T-helper 1 cell treated with Interleukin-12 subunit alpha and Interleukin-12 subunit beta and Interleukin-4 antibody, amounts not matched to agents 30 ng/mL and 1 ng/mL, for 36 hours (primary cell): ENCODE measurements at regions not wholly inside any gene's neighbourhood (a gene's known extent, or its start where the extent isn't known, plus 50 kb on each side); places are given as distances from the start of the nearest gene placed in this dataset.

Source experiments
- intact Hi-C: fragments of 100-400 bp; cut with micrococcal nuclease; formaldehyde crosslinking; loops from one replicate; pipeline ENCODE4 v1.15.1; 2024

DNA sequence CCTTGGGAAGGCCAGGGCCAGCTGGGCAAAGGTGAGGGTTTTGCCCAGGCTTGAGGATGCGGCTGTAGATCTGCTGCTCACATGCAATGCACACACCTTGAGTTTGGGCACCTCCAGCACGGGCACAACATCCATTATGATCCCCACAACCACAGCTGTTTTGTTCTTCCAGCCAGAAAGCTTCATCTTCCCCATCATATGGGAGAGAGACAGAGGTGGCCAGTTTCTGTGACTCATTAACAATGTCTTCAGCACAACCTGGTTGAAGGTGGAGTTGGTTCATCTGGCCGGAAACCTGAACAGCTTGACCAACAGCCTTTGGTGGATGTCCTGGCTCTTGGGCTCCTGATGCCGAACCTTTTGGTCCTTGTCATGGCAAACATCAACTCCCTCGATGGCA is 163.7 kb upstream of the CCND2 start:
- intact Hi-C loops, result loop anchor here (5.0 kb wide), 1 partner anchor 427 kb away; the partner anchor contains the start of gene RAD51AP1

DNA sequence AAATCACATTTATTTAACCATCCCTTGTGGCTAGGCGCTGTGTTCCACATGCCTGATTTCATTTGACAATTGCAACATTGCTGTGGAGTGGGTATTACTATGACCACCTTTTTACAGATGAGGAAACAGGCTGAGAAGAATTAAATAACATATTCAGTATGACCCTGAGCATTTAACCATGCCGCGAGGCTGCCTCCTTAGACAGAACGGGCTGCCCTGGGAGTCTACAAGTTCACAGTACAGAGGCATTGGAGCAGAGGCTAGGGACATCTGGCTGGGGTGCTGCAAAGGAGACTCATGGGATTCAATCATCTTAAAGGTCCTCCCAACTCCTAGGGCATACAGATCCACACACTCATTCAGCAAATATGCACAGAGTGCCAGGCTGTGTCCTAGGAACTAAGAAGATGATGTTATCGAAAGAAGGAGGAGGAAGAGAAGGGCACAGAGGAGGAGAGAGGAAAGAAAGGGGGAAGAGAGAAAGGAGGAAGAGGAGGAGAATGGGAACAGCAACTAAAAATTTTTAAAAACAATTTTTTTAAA is 164.7 kb upstream of the CCND2 start:
- intact Hi-C loops, result loop anchor here (5.0 kb wide), 1 partner anchor 428 kb away; the partner anchor contains the start of gene RAD51AP1

DNA sequence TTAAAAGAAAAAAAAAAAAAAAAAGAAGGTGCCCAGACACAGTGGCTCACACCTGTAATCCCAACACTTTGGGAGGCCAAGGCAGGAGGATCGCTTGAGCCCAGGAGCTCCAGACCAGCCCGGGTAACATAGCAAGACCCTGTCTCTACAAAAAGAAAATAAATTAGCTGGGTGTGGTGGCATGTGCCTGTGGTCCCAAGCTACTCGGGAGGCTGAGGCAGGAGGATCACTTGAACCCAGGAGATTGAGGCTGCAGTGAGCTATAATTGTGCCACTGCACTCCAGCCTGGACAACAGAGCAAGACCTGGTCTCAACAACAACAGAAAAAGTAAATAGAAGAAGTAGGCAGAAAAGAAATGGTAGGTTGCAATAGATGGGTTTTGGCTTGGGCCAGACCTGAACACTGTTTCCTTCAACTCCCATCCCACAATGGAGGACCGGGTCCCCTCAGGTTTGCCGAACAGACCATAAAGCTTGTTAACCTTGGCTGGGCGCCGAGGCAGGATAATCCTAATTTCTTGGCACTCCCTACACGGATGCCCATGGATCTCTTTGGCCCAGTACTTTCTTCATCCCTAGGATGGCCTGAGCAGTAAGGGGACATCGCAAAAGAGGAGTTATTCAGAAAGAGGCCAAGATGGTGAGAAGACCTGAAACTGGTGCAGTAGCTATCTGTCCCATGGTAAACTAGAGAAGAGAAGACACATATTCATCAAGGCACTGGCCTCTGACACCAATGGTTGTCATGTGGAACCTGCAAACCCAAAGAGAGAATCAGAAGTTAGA is 165.5 kb upstream of the CCND2 start:
- intact Hi-C loops, result loop anchor here (1.0 to 5.0 kb wide), 13 partner anchors 11 to 429 kb away; partner anchors contain the start of genes CCND2, PARP11 and RAD51AP1

DNA sequence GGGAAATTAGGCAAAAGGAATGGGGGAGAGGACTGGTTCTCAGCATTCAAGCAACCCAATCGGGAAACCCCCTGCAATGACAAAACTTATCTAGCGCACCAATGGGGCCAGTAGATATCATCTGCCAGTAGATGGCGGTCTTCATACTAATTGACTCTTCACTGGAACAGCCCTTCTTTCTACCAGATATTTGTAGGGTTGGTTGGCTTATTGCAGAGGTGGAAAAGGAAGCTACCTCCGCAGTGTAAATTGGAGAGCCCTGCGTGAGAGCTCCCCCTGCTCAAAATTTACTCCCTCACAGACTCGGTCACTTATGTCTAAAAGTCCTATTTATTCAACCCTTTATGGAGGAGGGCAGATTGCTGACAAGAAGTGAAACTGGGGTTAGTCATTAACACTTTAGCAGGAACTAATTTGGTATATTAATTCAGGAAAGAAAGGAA is 166.1 kb upstream of the CCND2 start:
- intact Hi-C loops, result loop anchor here (1.0 to 5.0 kb wide), 13 partner anchors 12 to 430 kb away; partner anchors contain the start of genes CCND2, PARP11 and RAD51AP1

DNA sequence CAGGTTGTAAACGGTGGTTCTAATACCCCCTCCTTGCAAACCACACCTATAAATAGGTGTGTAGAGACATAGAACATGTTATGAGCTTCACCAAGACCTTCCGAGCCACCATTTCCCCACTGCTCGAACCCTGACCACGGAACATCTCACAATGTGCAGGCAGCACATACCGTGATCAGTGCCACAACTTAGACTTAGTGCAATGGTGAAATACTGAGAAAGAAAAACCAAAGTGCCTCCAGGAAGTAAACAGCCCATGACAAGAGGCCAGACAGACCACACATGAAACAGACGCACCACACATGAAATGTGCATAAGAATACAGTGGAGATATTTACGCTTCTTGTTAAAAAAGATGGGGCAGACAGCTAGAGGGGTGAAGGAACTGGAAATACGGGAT is 166.9 kb upstream of the CCND2 start:
- intact Hi-C loops, result loop anchor here (1.0 to 5.0 kb wide), 13 partner anchors 13 to 431 kb away; partner anchors contain the start of genes CCND2, PARP11 and RAD51AP1

DNA sequence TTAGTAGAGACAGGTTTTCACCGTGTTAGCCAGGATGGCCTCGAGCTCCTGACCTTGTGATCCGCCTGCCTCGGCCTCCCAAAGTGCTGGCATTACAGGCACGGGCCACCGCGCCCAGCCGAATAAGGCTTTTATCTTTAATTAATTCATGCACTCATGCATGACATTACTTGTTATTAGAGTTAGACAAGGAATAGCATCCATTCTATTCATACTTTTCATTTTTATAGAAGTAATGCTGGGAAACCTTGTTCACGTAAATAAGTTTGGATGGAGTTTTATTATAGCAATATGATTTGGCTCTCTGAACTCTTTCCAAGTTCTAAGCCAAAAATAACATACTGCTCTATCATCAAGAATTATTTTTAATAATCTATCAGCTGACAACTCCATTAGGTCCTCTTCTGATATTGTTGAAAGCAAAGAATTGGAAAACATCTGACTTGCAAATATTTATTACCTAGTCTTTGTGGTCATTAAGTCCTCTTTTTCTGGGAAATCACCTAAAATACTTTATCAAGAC is 168.8 kb upstream of the CCND2 start:
- intact Hi-C loops, result loop anchor here (5.0 kb wide), 1 partner anchor 433 kb away; the partner anchor contains the start of gene RAD51AP1

DNA sequence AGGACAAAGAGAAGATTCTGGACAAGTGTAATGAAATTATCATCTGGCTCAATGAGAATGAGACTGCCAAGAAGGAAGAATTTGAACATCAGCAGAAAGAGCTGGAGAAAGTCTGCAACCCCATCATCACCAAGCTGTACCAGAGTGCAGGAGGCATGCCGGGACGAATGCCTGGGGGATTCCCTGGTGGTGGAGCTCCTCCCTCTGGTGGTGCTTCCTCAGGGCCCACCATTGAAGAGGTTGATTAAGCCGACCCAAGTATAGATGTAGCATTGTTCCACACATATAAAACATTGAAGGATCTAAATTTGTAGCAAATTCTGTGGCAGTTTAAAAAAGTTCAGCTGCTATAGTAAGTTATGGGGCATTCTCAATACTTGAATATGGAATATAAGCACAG is 174.3 kb upstream of the CCND2 start:
- intact Hi-C loops, result no loop called here

DNA sequence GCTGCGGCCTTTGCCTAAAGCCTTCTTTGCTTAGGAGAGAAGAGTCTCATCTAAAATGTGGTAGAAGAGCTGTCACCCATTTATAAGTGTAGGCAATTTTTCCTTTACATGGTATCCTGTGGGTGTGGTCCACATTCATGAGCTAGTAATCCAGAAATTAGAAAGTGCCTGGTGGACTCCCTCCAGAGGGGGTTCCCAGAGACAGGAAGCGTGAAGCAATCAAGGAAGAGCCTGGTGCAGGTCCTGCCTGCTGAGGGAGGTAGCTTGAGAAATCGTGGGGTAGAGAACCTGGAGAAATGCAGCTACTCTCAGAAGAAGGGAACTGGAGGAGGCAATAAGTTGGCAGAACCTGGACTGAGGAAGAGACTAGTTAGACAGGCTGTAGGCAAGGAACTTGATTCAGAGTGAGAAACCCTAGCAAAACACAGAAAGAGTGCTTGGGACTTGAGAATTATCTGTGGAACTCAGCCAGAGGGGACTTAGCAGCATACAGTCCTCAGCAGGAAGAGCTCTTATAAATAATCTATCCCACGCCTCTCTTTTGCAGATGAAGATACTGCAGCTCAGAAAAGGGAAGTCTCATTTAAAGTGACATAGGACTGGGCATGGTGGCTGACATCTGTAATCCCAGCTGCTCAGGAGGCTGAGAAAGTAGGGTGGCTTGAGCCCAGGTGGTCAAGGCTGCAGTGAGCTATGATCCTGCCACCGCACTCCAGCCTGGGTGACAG is 182.4 kb upstream of the CCND2 start:
- intact Hi-C loops, result no loop called here

DNA sequence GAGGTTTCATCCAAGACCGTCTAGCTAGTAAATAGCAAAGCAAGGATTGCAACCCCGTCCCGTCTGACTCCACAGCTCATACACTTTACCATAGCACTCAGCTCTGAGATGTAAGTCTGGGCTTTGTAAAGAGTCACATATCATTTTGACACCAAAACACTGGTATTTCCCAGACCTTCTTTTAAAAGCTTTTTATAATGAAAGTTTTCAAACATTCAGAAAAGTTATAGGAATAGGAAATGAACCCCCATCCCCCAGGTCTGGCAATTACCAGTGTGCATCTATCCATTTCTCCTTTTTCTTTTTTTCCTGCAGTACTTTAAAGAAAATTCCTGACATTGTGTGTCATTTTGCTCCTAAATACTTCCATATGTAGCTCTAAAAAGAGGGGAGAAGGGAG is 183.6 kb upstream of the CCND2 start:
- intact Hi-C loops, result no loop called here

DNA sequence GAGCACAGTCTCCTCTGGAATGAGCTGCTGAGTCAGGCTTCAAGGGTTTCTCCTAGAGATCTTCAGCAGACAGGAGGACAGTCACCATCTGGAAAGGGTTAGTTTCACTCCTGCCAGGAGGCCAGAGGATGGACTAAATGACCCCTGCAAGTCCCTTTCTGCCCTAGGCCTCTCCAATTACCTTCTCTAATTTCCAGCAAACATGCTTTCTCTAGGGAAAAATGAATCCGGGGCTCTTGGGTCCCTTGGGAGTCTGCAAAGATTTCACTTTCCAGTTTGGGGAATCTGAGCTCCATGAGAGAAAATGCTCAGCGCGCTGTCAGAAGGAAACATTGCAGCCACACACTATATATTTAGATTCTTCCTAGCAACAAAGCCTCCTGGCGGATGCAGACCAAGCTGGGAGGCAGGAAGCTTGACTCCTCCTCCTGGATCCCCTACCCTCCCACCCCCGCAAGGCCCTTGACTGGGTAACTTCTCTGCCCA is 184.4 kb upstream of the CCND2 start:
- intact Hi-C loops, result no loop called here

DNA sequence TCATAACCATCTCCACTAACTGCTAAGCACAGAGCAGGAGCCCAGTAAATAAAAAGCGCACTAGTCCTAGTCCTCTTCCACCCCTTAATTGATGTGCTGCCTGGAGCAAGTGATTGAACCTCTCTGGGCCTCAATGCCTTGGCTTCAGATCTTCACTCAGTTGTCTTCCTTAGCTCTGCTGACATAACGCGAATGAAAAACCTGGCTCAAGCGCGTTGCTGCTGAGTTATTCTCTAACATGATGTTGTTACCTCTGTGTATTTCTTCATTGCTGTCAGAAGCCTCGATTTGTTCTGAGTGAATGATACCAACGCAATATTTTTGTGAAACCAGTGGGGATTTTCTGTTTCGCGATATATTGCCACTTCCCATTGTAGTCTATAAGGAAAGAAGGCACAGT is 185.1 kb upstream of the CCND2 start:
- intact Hi-C loops, result no loop called here

DNA sequence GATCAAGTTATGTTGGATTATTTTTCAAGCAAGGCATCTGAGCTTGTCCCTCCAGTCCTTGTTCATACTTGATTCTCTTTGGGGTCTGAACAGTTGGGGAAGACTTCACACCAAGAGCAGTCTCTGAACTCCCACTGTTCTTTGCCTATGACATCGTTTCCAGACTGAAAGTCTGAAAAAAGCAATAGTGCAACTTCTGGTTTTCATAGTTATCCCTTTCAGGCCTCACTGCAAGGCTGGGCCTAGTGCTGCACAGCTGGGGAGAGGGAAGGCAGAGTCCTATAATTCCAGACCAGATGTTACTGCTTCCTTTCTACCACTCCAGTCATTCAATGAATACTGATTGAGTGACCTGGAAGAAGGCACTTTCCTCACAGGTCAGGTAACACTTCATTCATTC is 187.1 kb upstream of the CCND2 start:
- intact Hi-C loops, result no loop called here

DNA sequence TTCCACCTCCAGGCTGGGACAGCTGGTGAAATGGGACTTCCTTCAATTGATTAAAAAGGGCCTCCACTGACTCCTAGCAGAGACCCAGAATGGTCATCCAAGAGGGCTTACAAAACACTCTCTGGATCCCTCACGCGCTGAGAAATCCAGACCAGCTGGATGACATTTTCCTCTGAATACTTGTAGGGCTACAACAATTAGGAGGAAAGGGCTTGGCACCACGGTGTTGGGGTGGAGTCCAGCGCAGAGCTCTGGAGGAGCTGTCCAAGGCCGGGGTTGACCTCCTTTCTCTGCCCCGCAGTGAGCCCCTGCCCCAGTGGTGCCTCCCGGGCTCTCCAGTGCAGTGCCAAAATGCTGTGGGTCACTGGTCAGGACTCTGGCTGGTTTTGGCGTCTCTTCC is 189.0 kb upstream of the CCND2 start:
- intact Hi-C loops, result no loop called here

DNA sequence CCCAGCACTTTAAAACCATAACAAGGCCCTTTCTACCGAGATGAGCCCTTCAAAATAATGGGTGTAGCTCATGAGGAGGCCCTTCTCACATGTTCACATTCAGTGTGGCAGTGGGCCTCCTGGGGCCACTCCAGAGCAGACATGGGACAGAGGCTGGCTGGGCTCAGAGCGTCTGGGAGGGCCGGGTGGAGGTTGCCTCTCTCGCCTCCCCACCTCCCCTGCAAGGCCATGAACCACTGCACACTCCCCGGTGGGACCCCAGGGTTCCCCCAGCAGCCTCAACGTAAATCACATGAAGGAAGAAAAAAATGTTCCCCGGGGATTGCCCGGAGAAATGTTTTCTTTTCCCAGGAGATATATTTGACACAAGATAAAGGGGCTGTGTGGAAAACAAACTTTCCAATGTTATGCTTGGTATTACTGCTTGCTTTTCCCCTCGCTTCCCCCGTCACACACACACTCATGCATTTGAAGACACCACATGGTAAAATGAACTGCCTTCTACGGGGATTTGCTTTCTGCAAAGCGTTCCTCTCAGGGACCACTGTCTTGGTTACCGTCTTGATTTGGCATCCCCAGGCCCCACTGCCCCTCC is 190.7 kb upstream of the CCND2 start:
- intact Hi-C loops, result no loop called here

DNA sequence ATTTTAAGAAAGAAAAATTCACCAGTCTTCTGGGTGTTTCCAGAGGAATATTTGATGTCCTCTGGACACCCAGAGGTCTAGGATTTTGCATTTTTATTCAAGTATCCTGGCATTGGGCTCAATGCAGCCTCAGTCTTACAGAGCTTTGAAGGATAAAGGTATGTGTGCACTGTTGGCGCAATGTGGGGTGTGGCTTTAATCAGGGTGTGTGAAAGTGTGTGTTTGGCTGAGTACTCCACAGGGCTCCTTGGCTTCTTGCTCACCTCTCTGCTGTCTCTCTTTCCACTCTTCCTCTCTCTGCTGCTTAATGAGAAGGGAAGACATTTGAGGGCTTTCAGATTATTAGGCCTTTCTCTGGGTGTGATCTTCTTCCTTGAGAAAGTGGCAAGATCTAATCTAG is 193.3 kb upstream of the CCND2 start:
- intact Hi-C loops, result no loop called here

DNA sequence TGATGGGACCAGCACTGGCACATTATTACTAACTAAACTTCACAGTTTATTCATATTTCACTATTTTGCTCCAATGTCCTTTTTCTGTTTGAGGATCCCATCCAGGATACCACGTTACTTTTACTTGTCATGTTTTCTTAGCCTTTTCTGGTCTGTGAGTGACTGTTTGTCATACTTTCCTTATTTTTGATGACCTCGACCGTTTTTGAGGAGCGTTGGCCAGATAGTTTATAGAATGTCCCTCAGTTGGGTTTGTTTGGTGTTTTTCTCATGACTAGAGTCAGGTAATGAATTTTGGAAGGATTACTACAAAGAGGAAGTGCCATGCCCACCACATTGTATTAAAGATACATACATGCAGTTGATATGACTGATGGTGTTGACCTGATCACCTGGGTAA is 199.4 kb upstream of the CCND2 start:
- intact Hi-C loops, result no loop called here

DNA sequence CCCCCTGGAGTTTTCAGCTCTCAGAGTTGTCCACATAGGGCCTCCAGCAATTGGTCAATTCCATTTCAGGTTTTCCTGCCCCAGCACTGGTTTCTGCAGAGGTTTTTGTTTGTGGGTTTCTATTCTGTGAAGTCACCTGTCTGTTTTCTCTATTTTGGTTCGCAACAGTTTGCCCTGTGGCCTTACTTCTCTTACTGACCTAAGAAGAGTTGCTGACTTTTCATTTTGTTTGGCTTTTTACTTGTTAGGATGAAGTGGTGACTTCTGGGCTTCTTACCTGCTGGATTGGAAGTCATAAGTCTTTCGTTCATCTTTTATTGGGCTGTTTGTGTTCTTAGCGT is 196.4 kb upstream of the PARP11 start:
- intact Hi-C loops, result no loop called here

DNA sequence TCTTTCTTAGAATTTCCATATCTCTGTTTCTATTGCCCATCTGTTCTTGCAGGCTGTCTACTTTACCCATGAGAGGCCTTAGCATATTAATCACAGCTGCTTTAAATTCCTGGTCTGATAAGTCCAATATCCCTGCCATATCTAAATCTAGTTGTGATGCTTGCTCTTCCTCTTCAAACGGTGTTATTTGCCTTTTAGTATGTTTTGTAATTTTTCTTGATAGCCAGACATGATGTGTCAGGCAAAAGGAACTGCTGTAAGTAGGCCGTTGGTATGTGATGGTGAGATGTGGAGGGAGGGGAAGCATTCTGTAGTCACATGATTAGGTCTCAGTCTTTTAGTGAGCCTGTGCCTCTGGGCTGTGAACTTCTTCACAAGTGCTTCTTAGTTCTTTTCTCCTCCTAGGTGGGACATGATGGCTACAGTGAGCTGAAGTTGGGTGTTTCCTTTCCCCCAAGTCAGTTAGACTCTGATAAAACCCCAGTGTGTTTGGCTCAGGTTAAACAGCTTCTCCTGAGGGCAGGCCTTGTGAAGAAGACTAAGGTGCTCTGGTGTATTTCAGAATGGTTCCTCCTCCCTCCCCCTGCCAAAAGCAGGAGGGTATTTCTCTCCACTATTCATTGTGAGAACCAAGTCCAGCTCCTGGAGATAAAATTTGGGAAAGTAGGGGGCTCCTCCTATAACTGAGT is 195.9 kb upstream of the PARP11 start:
- intact Hi-C loops, result no loop called here

DNA sequence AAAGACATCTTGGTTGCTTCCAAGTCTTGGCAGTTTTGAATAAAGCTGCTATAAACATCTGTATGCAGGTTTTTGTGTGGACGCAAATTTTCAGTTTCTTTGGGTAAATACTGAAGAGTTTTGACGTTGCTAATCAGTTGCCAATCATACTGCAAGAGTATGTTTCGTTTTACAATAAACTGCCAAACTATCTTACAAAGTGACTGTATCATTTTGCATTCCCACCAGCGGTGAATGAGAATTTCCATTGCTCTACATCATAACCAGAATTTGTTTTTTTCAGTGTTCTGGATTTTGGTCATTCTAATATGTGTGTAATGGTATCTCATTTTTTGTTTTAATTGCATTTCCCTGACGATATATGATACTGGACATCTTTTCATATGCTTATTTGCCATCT is 190.8 kb upstream of the PARP11 start:
- intact Hi-C loops, result no loop called here

DNA sequence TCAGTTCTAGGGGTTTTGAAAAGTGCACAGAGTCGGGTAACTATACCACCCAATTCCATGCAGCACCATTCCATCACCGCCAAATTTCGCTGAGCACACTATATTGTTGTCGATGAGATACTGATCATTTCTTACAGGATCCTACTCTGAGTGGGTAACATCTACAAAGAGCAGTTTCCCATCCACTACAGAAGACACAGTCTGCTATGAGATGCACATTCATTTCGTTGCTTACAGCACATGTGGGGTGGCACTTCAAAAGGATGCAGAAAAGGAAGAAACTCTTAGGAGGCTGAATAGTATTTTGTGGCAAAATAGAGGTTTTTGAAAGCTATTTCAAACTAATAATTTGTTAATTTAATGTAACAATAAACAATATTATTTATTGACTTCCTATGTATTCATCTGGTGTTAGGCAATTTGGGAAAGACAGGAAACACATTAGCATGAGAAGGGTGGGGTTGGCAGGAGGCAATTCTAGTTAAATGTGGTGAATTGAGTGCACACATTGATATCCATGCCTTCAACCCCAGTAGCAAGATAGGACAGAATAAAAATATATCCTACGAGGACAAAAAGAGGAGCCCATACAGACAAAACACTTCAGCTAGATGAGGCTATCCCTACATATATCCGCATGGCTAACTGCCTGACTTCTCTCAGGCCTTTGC is 186.8 kb upstream of the PARP11 start:
- intact Hi-C loops, result loop anchor here (10.0 kb wide), 1 partner anchor 55 kb away; no protein-coding TSS in a partner anchor
